Right lobe of liver (tissue), 6 donors: ENCODE measurements at regions not wholly inside any gene's neighbourhood (a gene's known extent, or its start where the extent isn't known, plus 50 kb on each side); places are given as distances from the start of the nearest gene placed in this dataset.

Experiments
- ATAC-seq, 4 donors: fragments of 200-7000 bp; cut with Tn5 transposase; one replicate each; pipeline ENCODE4 v1.9.1; 2020; ENCODE audit warnings: mild to moderate bottlenecking in 4 of 4, moderate library complexity in 4 of 4
- DNase-seq, 3 donors: peaks; one replicate each; pipeline ENCODE4 v3.0.0-alpha.2; 2020
- H3K27ac ChIP-seq, 3 donors: fragments of 200-600 bp; one replicate each; pipeline ENCODE4 v1.8.0; 2022
- H3K27me3 ChIP-seq, 2 donors: fragments of 200-600 bp; one replicate each; pipeline ENCODE4 v1.8.0; 2022
- H3K36me3 ChIP-seq, 4 donors: fragments of 200-600 bp; sonication (generic) in 1 of 4; one replicate each; pipeline versions ENCODE4 v1.5.1 to v1.8.0; 2017 to 2022; ENCODE audit warnings: control low read depth in 1 of 4
- H3K4me1 ChIP-seq, 4 donors: fragments of 200-600 bp; sonication (generic) in 1 of 4; one replicate each; pipeline versions ENCODE4 v1.5.1 to v1.8.0; 2017 to 2022; ENCODE audit warnings: control low read depth in 1 of 4
- H3K4me3 ChIP-seq, 3 donors: fragments of 200-600 bp; one replicate each; pipeline ENCODE4 v1.8.0; 2022
- H3K9me3 ChIP-seq, 4 donors: fragments of 200-600 bp; sonication (generic) in 1 of 4; one replicate each; pipeline versions ENCODE4 v1.5.1 to v1.8.0; 2017 to 2022; ENCODE audit warnings: control low read depth in 1 of 4
- POLR2A ChIP-seq: fragments of 450-650 bp; IDR thresholded peaks from one replicate; pipeline ENCODE4 v1.6.1; 2017; ENCODE audit warnings: antibody characterized with exemption, mild to moderate bottlenecking
- WGBS: methylation state at CpG from one replicate; pipeline ENCODE4 v1.1.6; 2018; ENCODE audit warnings: low coverage, low lambda C conversion rate; ENCODE audit not compliant: insufficient coverage; ENCODE audit errors: missing lambda C conversion rate; 5-methylcytosine and 5-hydroxymethylcytosine counted together
- intact Hi-C, 2 donors: fragments of 100-400 bp; cut with DNase I; formaldehyde crosslinking; loops; one replicate each; pipeline versions ENCODE4 v1.11.2 to v1.14.1; 2022
- TF ChIP-seq, protein P1 (sequence below), 4 donors: fragments of 200-600 bp in 3 of 4; fragments of 450-650 bp in 1 of 4; IDR thresholded peaks; one replicate each; pipeline versions ENCODE4 v1.5.1 to v1.8.0; 2016 to 2022; ENCODE audit warnings: antibody characterized with exemption in 4 of 4, mild to moderate bottlenecking in 2 of 4
- donor health status: DM: no; HTN: yes; CAD: no.
- donor health status: DM: no; HTN: no; CAD: no.
- donor health status: DM: no; HTN: no; CAD: no.
- donor health status: DM: no; HTN: yes; CAD: no.
- donor health status: DM: no; HTN: yes; CAD: no.

DNA sequence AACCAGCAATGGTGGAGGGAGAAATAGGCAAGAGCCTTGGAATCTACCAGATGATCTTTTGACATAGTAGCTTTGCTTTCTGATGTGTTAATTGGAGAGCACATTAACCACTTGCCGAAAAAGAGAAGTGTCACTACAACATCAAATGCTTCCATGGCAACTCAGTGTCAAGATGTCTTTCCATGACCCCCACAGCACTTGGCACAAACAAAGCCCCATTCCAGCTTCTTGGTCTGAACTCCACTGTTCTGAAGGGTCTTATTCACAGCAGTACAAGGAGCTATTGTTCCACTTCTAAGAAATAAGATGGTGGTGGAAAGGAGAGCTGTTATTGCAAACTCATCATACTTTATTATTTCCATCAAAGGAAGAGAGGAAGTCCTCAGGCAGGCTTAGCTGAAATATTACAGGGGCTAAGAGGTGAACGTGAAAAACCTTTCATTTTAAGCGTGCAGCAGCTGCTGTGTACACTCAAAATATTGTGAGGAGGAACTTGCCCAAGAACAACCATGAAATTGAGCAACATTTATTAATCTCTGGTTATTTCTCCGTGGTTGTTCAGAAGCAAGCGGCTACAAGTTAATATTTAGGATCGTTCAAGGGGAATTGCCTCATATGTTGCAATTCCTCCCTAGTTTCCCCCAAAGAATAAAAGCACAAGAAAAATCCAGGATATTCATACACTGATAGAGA lies 354.8 kb upstream of the CELF2 start:
- ATAC-seq, result no peak
- H3K27me3 ChIP-seq, result no peaks in the 10 kb centered on the region
- H3K4me1 ChIP-seq, result no peaks in the 10 kb centered on the region
- no peak for DNase-seq
- WGBS, result 20% methylated on average over 6 of the region's 6 CpGs
- H3K4me3 ChIP-seq, result no peak overlapping the region
- TF ChIP-seq POLR2A, result no peak
- TF ChIP-seq, protein P1, sequence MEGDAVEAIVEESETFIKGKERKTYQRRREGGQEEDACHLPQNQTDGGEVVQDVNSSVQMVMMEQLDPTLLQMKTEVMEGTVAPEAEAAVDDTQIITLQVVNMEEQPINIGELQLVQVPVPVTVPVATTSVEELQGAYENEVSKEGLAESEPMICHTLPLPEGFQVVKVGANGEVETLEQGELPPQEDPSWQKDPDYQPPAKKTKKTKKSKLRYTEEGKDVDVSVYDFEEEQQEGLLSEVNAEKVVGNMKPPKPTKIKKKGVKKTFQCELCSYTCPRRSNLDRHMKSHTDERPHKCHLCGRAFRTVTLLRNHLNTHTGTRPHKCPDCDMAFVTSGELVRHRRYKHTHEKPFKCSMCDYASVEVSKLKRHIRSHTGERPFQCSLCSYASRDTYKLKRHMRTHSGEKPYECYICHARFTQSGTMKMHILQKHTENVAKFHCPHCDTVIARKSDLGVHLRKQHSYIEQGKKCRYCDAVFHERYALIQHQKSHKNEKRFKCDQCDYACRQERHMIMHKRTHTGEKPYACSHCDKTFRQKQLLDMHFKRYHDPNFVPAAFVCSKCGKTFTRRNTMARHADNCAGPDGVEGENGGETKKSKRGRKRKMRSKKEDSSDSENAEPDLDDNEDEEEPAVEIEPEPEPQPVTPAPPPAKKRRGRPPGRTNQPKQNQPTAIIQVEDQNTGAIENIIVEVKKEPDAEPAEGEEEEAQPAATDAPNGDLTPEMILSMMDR (IDR thresholded peaks at IDR 0.05), result no peak
- H3K9me3 ChIP-seq, result no peaks in the 10 kb centered on the region
- intact Hi-C loops, result no loop called here
- H3K36me3 ChIP-seq, result no peaks in the 10 kb centered on the region
- no peak overlapping the region for H3K27ac ChIP-seq

DNA sequence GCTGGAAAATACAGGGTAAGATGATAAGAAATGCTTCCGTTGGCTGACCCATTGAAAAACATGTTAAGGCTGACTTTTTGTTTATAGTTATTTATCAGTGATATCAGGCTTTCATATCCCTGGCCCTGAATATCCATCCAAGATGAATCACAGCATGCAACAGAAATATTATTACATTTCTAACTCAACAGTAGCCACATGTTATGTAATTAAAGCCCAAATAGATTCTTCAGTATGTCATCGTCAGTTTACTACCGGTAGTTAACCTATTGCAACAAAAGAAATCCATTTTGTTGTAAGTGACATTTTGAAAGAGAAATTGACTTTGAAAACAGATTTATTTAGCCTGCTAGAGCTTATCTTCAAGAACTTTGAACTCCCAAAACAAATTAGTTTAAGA lies 354.1 kb upstream of the CELF2 start:
- Histone ChIP-seq H3K9me3 (no peaks in the 10 kb centered on the region), H3K27ac (no peak overlapping the region), H3K36me3 (no peaks in the 10 kb centered on the region), H3K4me1 (no peaks in the 10 kb centered on the region), H3K27me3 (no peaks in the 10 kb centered on the region), H3K4me3 (no peak overlapping the region)
- WGBS, result 16% methylated on average over 3 of the region's 3 CpGs
- ATAC-seq (no peak), DNase-seq (no peak)
- intact Hi-C loops, result no loop called here
- no peak for TF ChIP-seq POLR2A
- TF ChIP-seq, protein P1 (IDR thresholded peaks at IDR 0.05), result no peak

DNA sequence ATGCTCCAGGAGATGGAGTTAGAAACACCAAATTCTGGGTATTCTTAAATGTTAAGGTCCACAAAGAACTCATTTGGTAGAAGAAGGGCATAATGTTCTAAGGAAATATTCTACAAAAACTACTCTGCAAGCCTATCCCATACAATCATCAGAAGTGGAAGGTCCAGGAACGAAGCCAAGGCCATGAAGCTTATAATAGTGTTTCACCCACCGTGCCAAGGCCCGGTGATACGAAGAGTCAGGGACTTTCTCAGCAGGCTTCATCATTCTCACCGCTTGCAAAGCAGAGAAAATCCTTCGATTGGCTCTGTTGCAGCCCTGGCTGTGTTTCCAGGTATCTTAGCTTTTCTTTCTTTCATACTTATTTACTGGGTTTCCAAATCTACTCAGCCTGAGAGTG lies 351.9 kb upstream of the CELF2 start:
- no peak for ATAC-seq
- Histone ChIP-seq H3K36me3 (no peaks in the 10 kb centered on the region), H3K27ac (no peak overlapping the region), H3K27me3 (no peaks in the 10 kb centered on the region), H3K9me3 (no peaks in the 10 kb centered on the region), H3K4me3 (no peak overlapping the region), H3K4me1 (no peaks in the 10 kb centered on the region)
- DNase-seq, result no peak
- no peak for TF ChIP-seq POLR2A
- TF ChIP-seq, protein P1 (IDR thresholded peaks at IDR 0.05), result no peak
- 44% methylated on average over 3 of the region's 6 CpGs for WGBS
- intact Hi-C loops, result no loop called here

DNA sequence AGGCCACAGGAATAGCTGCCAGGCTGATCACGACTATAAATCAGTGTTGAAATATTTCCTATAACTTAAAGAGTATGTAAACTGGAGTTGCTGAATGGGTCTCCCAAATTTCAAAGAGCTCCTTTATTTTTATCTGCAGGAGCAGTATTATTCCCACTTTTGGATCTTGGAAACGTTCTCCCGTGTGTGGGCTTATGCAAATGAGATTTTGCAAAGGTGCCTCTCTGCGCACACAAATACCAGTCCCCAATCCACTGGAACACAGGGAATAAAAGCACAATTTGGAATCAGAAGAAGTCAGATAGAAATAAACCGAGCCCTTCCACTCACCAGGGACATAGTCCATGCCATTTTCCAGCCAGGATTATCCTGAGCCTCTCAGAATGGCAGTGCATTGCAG lies 350.2 kb upstream of the CELF2 start:
- H3K4me3 ChIP-seq, result no peak overlapping the region
- no peak overlapping the region for H3K27ac ChIP-seq
- no peaks in the 10 kb centered on the region for H3K9me3 ChIP-seq
- H3K27me3 ChIP-seq, result no peaks in the 10 kb centered on the region
- 39% methylated on average over 5 of the region's 5 CpGs for WGBS
- DNase-seq, result no peak
- intact Hi-C loops, result no loop called here
- H3K36me3 ChIP-seq, result no peaks in the 10 kb centered on the region
- no peak for ATAC-seq
- no peaks in the 10 kb centered on the region for H3K4me1 ChIP-seq
- no peak for TF ChIP-seq POLR2A

DNA sequence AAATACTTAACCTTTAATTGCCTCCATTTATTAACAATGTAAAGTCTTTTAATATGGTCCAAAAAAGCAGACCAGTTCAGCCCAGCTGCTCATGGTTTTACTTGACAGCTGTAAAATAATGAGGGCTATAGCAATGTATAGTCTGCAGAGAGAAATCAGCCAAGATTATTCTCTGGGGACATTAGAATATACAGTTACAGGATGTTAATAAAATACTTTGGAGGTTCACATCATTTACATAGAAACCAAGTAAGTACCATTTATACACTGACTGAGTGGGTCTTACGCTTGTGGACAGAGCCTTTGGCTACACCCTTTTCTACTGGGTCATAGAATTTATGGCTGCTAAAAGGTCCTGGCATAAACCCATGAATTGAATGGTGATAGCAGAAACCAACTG lies 340.7 kb upstream of the CELF2 start:
- no peak for DNase-seq
- Histone ChIP-seq H3K4me3 (no peak overlapping the region), H3K36me3 (no peaks in the 10 kb centered on the region), H3K27me3 (no peaks in the 10 kb centered on the region), H3K4me1 (no peaks in the 10 kb centered on the region), H3K9me3 (no peaks in the 10 kb centered on the region), H3K27ac (no peak overlapping the region)
- WGBS, result no CpG with 5 or more reads among the region's 1 CpG
- ATAC-seq, result no peak
- intact Hi-C loops, result no loop called here
- TF ChIP-seq, protein P1 (IDR thresholded peaks at IDR 0.05), result no peak
